NCI-H2171 treated with DMSO at 0.1 percent for 48 hours (cell line): ENCODE measurements at regions not wholly inside any gene's neighbourhood (a gene's known extent, or its start where the extent isn't known, plus 50 kb on each side); places are given as distances from the start of the nearest gene placed in this dataset.

Experiments used
- DNase-seq: peaks from one replicate; lab custom pipeline; 2025; lab: John Stamatoyannopoulos, UW

GRCh38 chr7:27462575-27463270 is 200.0 kb downstream of the HIBADH start:
- no peak for DNase-seq

GRCh38 chr7:27464970-27465369 is 197.7 kb downstream of the HIBADH start:
- DNase-seq: no peak

- DNase-seq: no peak
Observed at GRCh38 chr7:27466703-27467102, 196.0 kb downstream of the HIBADH start.

GRCh38 chr7:27472043-27472442 is 190.6 kb downstream of the HIBADH start:
- DNase-seq: no peak
